Skeletal muscle tissue (tissue), 3 donors: ENCODE measurements at regions not wholly inside any gene's neighbourhood (a gene's known extent, or its start where the extent isn't known, plus 50 kb on each side); places are given as distances from the start of the nearest gene placed in this dataset.
A peak's percentile ranks its signal among the peaks of the same experiment; 100 is the strongest.

ENCODE experiments used
- H3K27ac ChIP-seq: one replicate; pipeline ENCODE4 v1.7.0; 2013; ENCODE audit warnings: mild to moderate bottlenecking, low read depth, low read length, inconsistent platforms
- H3K27me3 ChIP-seq, 3 donors: one replicate each; pipeline ENCODE4 v1.7.0; 2013; ENCODE audit warnings: low read length in 3 of 3; ENCODE audit not compliant: control insufficient read depth in 3 of 3, insufficient read depth in 3 of 3
- H3K36me3 ChIP-seq, 3 donors: one replicate each; pipeline ENCODE4 v1.7.0; 2013; ENCODE audit warnings: low read length in 3 of 3; ENCODE audit not compliant: control insufficient read depth in 3 of 3, insufficient read depth in 3 of 3
- H3K4me1 ChIP-seq, 3 donors: one replicate each; pipeline ENCODE4 v1.7.0; 2013; ENCODE audit warnings: low read length in 3 of 3, mild to moderate bottlenecking in 3 of 3; ENCODE audit not compliant: control insufficient read depth in 3 of 3, insufficient read depth in 3 of 3
- H3K4me3 ChIP-seq, 3 donors: one replicate each; pipeline ENCODE4 v1.7.0; 2013; ENCODE audit warnings: low read length in 3 of 3
- H3K9ac ChIP-seq, 3 donors: one replicate each; pipeline ENCODE4 v1.7.0; 2013; ENCODE audit warnings: low read length in 3 of 3, mild to moderate bottlenecking in 3 of 3, moderate library complexity in 2 of 3, low read depth in 1 of 3
- H3K9me3 ChIP-seq, 3 donors: one replicate each; pipeline ENCODE4 v1.7.0; 2013; ENCODE audit warnings: low read length in 3 of 3; ENCODE audit not compliant: control insufficient read depth in 3 of 3
- donor health status: Osteomylitis.

GRCh38 chr16:86050591-86051367, 151.8 kb downstream of the IRF8 start:
- H3K9ac ChIP-seq: no peak overlapping the region
- H3K4me1 ChIP-seq: peaks cover 0 to 3% (median 0%) of the 10 kb centered on the region in 3 donors
- no peak overlapping the region for H3K4me3 ChIP-seq
- H3K27ac ChIP-seq: no peak overlapping the region
- peaks cover 53 to 62% (median 60%) of the 10 kb centered on the region in 3 donors for H3K27me3 ChIP-seq
- no peaks in the 10 kb centered on the region for H3K9me3 ChIP-seq
- no peaks in the 10 kb centered on the region for H3K36me3 ChIP-seq

GRCh38 chr16:86051368-86052114, 152.6 kb downstream of the IRF8 start:
- Histone ChIP-seq H3K4me3 (no peak overlapping the region), H3K9me3 (no peaks in the 10 kb centered on the region), H3K9ac (no peak overlapping the region), H3K36me3 (no peaks in the 10 kb centered on the region), H3K27me3 (peaks cover 53 to 55% (median 54%) of the 10 kb centered on the region in 3 donors), H3K27ac (no peak overlapping the region), H3K4me1 (peaks cover 0 to 3% (median 0%) of the 10 kb centered on the region in 3 donors)

- H3K9me3 ChIP-seq: no peaks in the 10 kb centered on the region
- H3K9ac ChIP-seq: no peak overlapping the region
- H3K4me3 ChIP-seq: no peak overlapping the region
- H3K4me1 ChIP-seq: peaks cover 0 to 3% (median 0%) of the 10 kb centered on the region in 3 donors
- no peaks in the 10 kb centered on the region for H3K36me3 ChIP-seq
- no peak overlapping the region for H3K27ac ChIP-seq
- H3K27me3 ChIP-seq: peaks cover 49 to 50% (median 49%) of the 10 kb centered on the region in 3 donors
These were observed 153.2 kb downstream of the IRF8 start for GRCh38 chr16:86052115-86052670.

- Histone ChIP-seq H3K36me3 (no peaks in the 10 kb centered on the region), H3K27ac (no peak overlapping the region), H3K4me1 (peaks cover 0 to 3% (median 0%) of the 10 kb centered on the region in 3 donors), H3K9me3 (no peaks in the 10 kb centered on the region), H3K27me3 (peaks cover 41 to 46% (median 42%) of the 10 kb centered on the region in 3 donors), H3K4me3 (no peak overlapping the region), H3K9ac (no peak overlapping the region)
These were observed 154.0 kb downstream of the IRF8 start for GRCh38 chr16:86052926-86053325.

- peaks cover 5 to 21% (median 15%) of the 10 kb centered on the region in 3 donors for H3K4me1 ChIP-seq
- no peak overlapping the region for H3K27ac ChIP-seq
- peaks cover 5 to 27% (median 21%) of the 10 kb centered on the region in 3 donors for H3K27me3 ChIP-seq
- H3K36me3 ChIP-seq: no peaks in the 10 kb centered on the region
- H3K9me3 ChIP-seq: no peaks in the 10 kb centered on the region
- H3K9ac ChIP-seq: no peak overlapping the region
- no peak overlapping the region for H3K4me3 ChIP-seq
These were observed 160.6 kb downstream of the IRF8 start for GRCh38 chr16:86059253-86060171.

- H3K4me1 ChIP-seq: peaks cover 5 to 21% (median 15%) of the 10 kb centered on the region in 3 donors
- no peak overlapping the region for H3K9ac ChIP-seq
- no peak overlapping the region for H3K4me3 ChIP-seq
- peaks cover 5 to 27% (median 23%) of the 10 kb centered on the region in 3 donors for H3K27me3 ChIP-seq
- no peaks in the 10 kb centered on the region for H3K9me3 ChIP-seq
- no peaks in the 10 kb centered on the region for H3K36me3 ChIP-seq
- peak overlapping the region; percentile 12 for H3K27ac ChIP-seq
These were observed 161.7 kb downstream of the IRF8 start for GRCh38 chr16:86060381-86061317.

GRCh38 chr16:86061318-86061695, 162.3 kb downstream of the IRF8 start:
- no peaks in the 10 kb centered on the region for H3K9me3 ChIP-seq
- no peaks in the 10 kb centered on the region for H3K36me3 ChIP-seq
- no peak overlapping the region for H3K9ac ChIP-seq
- peaks cover 5 to 21% (median 15%) of the 10 kb centered on the region in 3 donors for H3K4me1 ChIP-seq
- H3K27ac ChIP-seq: no peak overlapping the region
- peaks cover 5 to 31% (median 27%) of the 10 kb centered on the region in 3 donors for H3K27me3 ChIP-seq
- no peak overlapping the region for H3K4me3 ChIP-seq

- Histone ChIP-seq H3K9ac (no peak overlapping the region), H3K9me3 (no peaks in the 10 kb centered on the region), H3K4me3 (no peak overlapping the region), H3K27me3 (peaks cover 5 to 34% (median 31%) of the 10 kb centered on the region in 3 donors), H3K27ac (no peak overlapping the region), H3K4me1 (peaks cover 5 to 21% (median 15%) of the 10 kb centered on the region in 3 donors), H3K36me3 (no peaks in the 10 kb centered on the region)
These were observed 162.8 kb downstream of the IRF8 start for GRCh38 chr16:86061721-86062120.
